K562 (cell line): ENCODE measurements at regions not wholly inside any gene's neighbourhood (a gene's known extent, or its start where the extent isn't known, plus 50 kb on each side); places are given as distances from the start of the nearest gene placed in this dataset.

Source experiments
- ATAC-seq: fragments of 200-7000 bp; cut with Tn5 transposase; 3 replicates; pipeline ENCODE4 v1.9.1; 2020; ENCODE audit warnings: moderate library complexity
- BruUV-seq: library from RNA; stranded (reverse); fragments of 400-500 nt; replicated peaks from 2 replicates; lab custom pipeline; 2021; lab: Mats Ljungman, UMichigan
- CTCF ChIA-PET: fragments of 300-600 bp; formaldehyde crosslinking; extraction: SDS; loops from one replicate; lab custom pipeline; 2021; ENCODE audit warnings: low intra/inter-chr PET ratio; lab: Yijun Ruan, JAX
- POLR2A ChIA-PET: fragments of 300-600, 350-650 bp; sonication (Branson Sonifier 250); formaldehyde crosslinking; extraction: SDS; loops from one replicate; lab custom pipeline; 2021; ENCODE audit warnings: antibody characterized with exemption, inconsistent platforms; lab: Yijun Ruan, JAX
- DNase-seq, 4 experiments: peaks; one replicate each; pipeline versions ENCODE4 v3.0.0 to v3.0.0-alpha.2; 2011 to 2018; ENCODE audit warnings: low spot score in 3 of 4, mixed read lengths in 3 of 4; ENCODE audit errors: extremely low read depth in 1 of 4
- FAIRE-seq: peaks from 2 replicates; lab custom pipeline; 2011; peaks lifted over from hg19 to GRCh38; lab: Jason Lieb, UNC
- H2AFZ ChIP-seq: 2 replicates; pipeline ENCODE4 v1.6.0; 2011; ENCODE audit warnings: low read depth, low read length, control low read depth, inconsistent platforms
- H3K27ac ChIP-seq: fragments of 200-600 bp; 3 replicates; pipeline ENCODE4 v1.8.0; 2011; ENCODE audit warnings: low read depth, mild to moderate bottlenecking, control low read depth, inconsistent platforms, low read length, moderate library complexity, mixed read lengths; ENCODE audit errors: extremely low read depth
- H3K27me3 ChIP-seq, 2 experiments: fragments of 300-600 bp in 1 of 2; 2 replicates in 1 of 2; 3 replicates in 1 of 2; pipeline versions ENCODE4 v1.6.0 to v1.8.0; 2011; ENCODE audit warnings: inconsistent platforms in 2 of 2, low read length in 2 of 2, mild to moderate bottlenecking in 1 of 2, mixed read lengths in 1 of 2, moderate library complexity in 1 of 2; ENCODE audit not compliant: control insufficient read depth in 2 of 2, insufficient read depth in 2 of 2
- H3K36me3 ChIP-seq: fragments of 300-600 bp; 3 replicates; pipeline ENCODE4 v1.8.0; 2011; ENCODE audit warnings: mild to moderate bottlenecking, low read length, inconsistent platforms; ENCODE audit not compliant: control insufficient read depth, insufficient read depth
- H3K4me1 ChIP-seq, 2 experiments: fragments of 200-600 bp in 1 of 2; replicated peaks in 1 of 2; 2 replicates in 1 of 2; 3 replicates in 1 of 2; pipeline versions ENCODE4 v1.5.1 to v1.8.0; 2011; ENCODE audit warnings: inconsistent platforms in 2 of 2, low read length in 2 of 2, mild to moderate bottlenecking in 1 of 2, mixed read lengths in 1 of 2, moderate library complexity in 1 of 2; ENCODE audit not compliant: control insufficient read depth in 2 of 2, insufficient read depth in 2 of 2
- H3K4me2 ChIP-seq: 2 replicates; pipeline ENCODE4 v1.6.1; 2011; ENCODE audit warnings: low read length, control low read depth, inconsistent platforms, mixed read lengths; ENCODE audit not compliant: insufficient read depth
- H3K4me3 ChIP-seq: fragments of 200-600 bp; sonication (generic), shearing (Covaris generic); 2 replicates; pipeline ENCODE4 v1.5.1; 2016; ENCODE audit warnings: control low read depth, inconsistent platforms
- H3K79me2 ChIP-seq: fragments of 200-600 bp; 3 replicates; pipeline ENCODE4 v1.8.0; 2011; ENCODE audit warnings: low read length, inconsistent platforms; ENCODE audit not compliant: control insufficient read depth, insufficient read depth
- H3K9ac ChIP-seq, 2 experiments: 2 replicates each; pipeline versions ENCODE4 v1.6.0 to v1.6.1; 2011; ENCODE audit warnings: low read depth in 2 of 2, low read length in 2 of 2, control low read depth in 1 of 2, inconsistent platforms in 1 of 2, mild to moderate bottlenecking in 1 of 2, mixed read lengths in 1 of 2; ENCODE audit not compliant: insufficient read depth in 1 of 2
- H3K9me1 ChIP-seq: one replicate; pipeline ENCODE4 v1.6.0; 2011; ENCODE audit warnings: inconsistent platforms, mild to moderate bottlenecking, low read length, moderate library complexity; ENCODE audit not compliant: control insufficient read depth, insufficient read depth
- H3K9me3 ChIP-seq: replicated peaks from 2 replicates; pipeline ENCODE4 v1.5.1; 2011; ENCODE audit warnings: low read depth, low read length, inconsistent platforms; ENCODE audit not compliant: control insufficient read depth, insufficient read depth
- H4K20me1 ChIP-seq: replicated peaks from 2 replicates; pipeline ENCODE4 v1.6.1; 2011; ENCODE audit warnings: low read length, inconsistent platforms, mixed read lengths; ENCODE audit not compliant: control insufficient read depth, insufficient read depth
- CREM ChIP-seq: IDR thresholded peaks from 2 replicates; pipeline ENCODE4 v1.6.1; 2014; ENCODE audit warnings: antibody characterized with exemption, low read depth
- KAT8 ChIP-seq: fragments of 450-650 bp; IDR thresholded peaks from 2 replicates; pipeline ENCODE4 v1.6.1; 2016; ENCODE audit warnings: low read depth, mild to moderate bottlenecking
- KLF16 ChIP-seq: IDR thresholded peaks from 2 replicates; pipeline ENCODE4 v1.6.1; 2016; ENCODE audit warnings: antibody characterized with exemption
- NR2F6 ChIP-seq: fragments of 450-650 bp; formaldehyde crosslinking; IDR thresholded peaks from 2 replicates; pipeline ENCODE4 v1.4.0; 2020; ENCODE audit warnings: mild to moderate bottlenecking
- ZBTB2 ChIP-seq: fragments of 450-650 bp; IDR thresholded peaks from 2 replicates; pipeline ENCODE4 v1.6.1; 2016; ENCODE audit warnings: antibody characterized with exemption
- ZKSCAN3 ChIP-seq: fragments of 250-450 bp; sonication (Bioruptor Pico); IDR thresholded peaks from 2 replicates; pipeline ENCODE4 v1.4.0; 2020
- WGBS: fragments of 100-300 bp; shearing (Covaris generic); methylation state at CpG from one replicate; pipeline ENCODE4 v1.1.6; 2016; ENCODE audit warnings: low coverage, mixed read lengths; ENCODE audit not compliant: insufficient coverage; ENCODE audit errors: missing lambda C conversion rate; 5-methylcytosine and 5-hydroxymethylcytosine counted together
- in situ Hi-C: fragments of 300-500 bp; cut with MboI; formaldehyde crosslinking; loops from 4 replicates; pipeline ENCODE4 v1.15.0; 2018; ENCODE audit warnings: inconsistent platforms, mixed read lengths
- intact Hi-C: fragments of 100-400 bp; cut with micrococcal nuclease; formaldehyde crosslinking; loops from 2 replicates; pipeline ENCODE4 v1.14.2; 2022
- TF ChIP-seq, protein P1 (sequence below): sonication (generic); formaldehyde crosslinking; IDR thresholded peaks from 2 replicates; pipeline ENCODE4 v1.8.0; 2022; ENCODE audit warnings: mild to moderate bottlenecking, missing genetic modification reagents, borderline replicate concordance
- TF ChIP-seq, protein P2 (sequence below): sonication (generic); formaldehyde crosslinking; IDR thresholded peaks from 2 replicates; pipeline ENCODE4 v1.8.0; 2022; ENCODE audit warnings: mild to moderate bottlenecking, low read depth, missing genetic modification reagents

DNA sequence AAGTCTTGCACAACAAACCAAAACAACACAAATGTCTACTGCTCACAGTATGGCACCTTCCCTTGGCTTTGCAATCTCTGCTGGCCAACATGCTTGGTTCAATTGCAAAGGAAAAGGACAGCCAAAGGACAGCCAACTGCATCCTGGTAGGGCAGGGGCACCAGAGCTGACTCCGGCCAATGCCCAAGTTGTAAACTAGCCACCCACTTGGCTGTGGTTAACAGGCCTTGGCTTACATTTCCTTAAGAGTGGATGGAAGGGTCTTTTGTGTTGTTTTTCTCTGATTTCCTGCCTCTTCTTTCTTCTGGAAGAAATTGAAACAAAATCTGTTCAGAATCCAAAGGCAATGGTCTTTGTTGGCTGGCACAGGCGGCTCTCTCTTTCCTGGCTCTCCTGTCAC lies 119.1 kb upstream of the TRIB2 start:
- no peaks in the 10 kb centered on the region for H3K27me3 ChIP-seq
- FAIRE-seq = no peak
- ChIA-PET CTCF (no interaction called here), POLR2A (interaction anchor here (1.0 kb wide), 1 partner anchor 146 kb away, joined by 3 read pairs; no protein-coding TSS in a partner anchor)
- no peak overlapping the region for H2AFZ ChIP-seq
- no peak overlapping the region for H3K4me3 ChIP-seq
- DNase-seq = no peak
- intact Hi-C loops (no loop called here), in situ Hi-C loops (no loop called here)
- H3K9me3 ChIP-seq = no peaks in the 10 kb centered on the region
- 73% methylated on average over 1 of the region's 2 CpGs for WGBS
- no peak overlapping the region for H3K9ac ChIP-seq
- no peak overlapping the region for H3K27ac ChIP-seq
- H3K4me2 ChIP-seq = no peak overlapping the region
- H3K9me1 ChIP-seq = no peaks in the 10 kb centered on the region
- H3K79me2 ChIP-seq = no peaks in the 10 kb centered on the region
- no peaks in the 10 kb centered on the region for H4K20me1 ChIP-seq
- no peak for ATAC-seq
- no peaks in the 10 kb centered on the region for H3K4me1 ChIP-seq
- TF ChIP-seq NR2F6 (CRISPR knock-in tag) = no peak
- TF ChIP-seq, protein P1, sequence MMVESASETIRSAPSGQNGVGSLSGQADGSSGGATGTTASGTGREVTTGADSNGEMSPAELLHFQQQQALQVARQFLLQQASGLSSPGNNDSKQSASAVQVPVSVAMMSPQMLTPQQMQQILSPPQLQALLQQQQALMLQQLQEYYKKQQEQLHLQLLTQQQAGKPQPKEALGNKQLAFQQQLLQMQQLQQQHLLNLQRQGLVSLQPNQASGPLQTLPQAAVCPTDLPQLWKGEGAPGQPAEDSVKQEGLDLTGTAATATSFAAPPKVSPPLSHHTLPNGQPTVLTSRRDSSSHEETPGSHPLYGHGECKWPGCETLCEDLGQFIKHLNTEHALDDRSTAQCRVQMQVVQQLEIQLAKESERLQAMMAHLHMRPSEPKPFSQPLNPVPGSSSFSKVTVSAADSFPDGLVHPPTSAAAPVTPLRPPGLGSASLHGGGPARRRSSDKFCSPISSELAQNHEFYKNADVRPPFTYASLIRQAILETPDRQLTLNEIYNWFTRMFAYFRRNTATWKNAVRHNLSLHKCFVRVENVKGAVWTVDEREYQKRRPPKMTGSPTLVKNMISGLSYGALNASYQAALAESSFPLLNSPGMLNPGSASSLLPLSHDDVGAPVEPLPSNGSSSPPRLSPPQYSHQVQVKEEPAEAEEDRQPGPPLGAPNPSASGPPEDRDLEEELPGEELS (CRISPR knock-in tag) = no peak
- no peak for TF ChIP-seq KAT8
- TF ChIP-seq KLF16 = no peak
- no peak for TF ChIP-seq ZKSCAN3 (CRISPR knock-in tag)
- TF ChIP-seq ZBTB2 = no peak
- TF ChIP-seq, protein P2, sequence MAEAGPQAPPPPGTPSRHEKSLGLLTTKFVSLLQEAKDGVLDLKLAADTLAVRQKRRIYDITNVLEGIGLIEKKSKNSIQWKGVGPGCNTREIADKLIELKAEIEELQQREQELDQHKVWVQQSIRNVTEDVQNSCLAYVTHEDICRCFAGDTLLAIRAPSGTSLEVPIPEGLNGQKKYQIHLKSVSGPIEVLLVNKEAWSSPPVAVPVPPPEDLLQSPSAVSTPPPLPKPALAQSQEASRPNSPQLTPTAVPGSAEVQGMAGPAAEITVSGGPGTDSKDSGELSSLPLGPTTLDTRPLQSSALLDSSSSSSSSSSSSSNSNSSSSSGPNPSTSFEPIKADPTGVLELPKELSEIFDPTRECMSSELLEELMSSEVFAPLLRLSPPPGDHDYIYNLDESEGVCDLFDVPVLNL (CRISPR knock-in tag) = no peak
- TF ChIP-seq CREM = no peak
- BruUV-seq = no TSS peak
- H3K36me3 ChIP-seq = no peaks in the 10 kb centered on the region
